ENCODE measurements at regions not wholly inside any gene's neighbourhood (a gene's known extent, or its start where the extent isn't known, plus 50 kb on each side); places are given as distances from the start of the nearest gene placed in this dataset.

- in situ Hi-C loops (cut with HindIII; ENCODE audit: low sequenced_read_pairs): no loop called here
- no peak overlapping the region for H3K4me3 ChIP-seq (ENCODE audit: low read depth, low read length)
- TF ChIP-seq, protein P1, sequence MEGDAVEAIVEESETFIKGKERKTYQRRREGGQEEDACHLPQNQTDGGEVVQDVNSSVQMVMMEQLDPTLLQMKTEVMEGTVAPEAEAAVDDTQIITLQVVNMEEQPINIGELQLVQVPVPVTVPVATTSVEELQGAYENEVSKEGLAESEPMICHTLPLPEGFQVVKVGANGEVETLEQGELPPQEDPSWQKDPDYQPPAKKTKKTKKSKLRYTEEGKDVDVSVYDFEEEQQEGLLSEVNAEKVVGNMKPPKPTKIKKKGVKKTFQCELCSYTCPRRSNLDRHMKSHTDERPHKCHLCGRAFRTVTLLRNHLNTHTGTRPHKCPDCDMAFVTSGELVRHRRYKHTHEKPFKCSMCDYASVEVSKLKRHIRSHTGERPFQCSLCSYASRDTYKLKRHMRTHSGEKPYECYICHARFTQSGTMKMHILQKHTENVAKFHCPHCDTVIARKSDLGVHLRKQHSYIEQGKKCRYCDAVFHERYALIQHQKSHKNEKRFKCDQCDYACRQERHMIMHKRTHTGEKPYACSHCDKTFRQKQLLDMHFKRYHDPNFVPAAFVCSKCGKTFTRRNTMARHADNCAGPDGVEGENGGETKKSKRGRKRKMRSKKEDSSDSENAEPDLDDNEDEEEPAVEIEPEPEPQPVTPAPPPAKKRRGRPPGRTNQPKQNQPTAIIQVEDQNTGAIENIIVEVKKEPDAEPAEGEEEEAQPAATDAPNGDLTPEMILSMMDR (IDR thresholded peaks at IDR 0.05; ENCODE audit: low read depth, low read length): no peak
- no peak for DNase-seq (ENCODE audit: low read depth, low spot score)
These were observed 271.9 kb downstream of the CCDC85A start for GRCh38 chr2:56455642-56456041.

GRCh38 chr2:56456791-56457190 is 273.0 kb downstream of the CCDC85A start:
- no peak for DNase-seq (ENCODE audit: low read depth, low spot score)
- no peak overlapping the region for H3K4me3 ChIP-seq (ENCODE audit: low read depth, low read length)
- TF ChIP-seq, protein P1 (IDR thresholded peaks at IDR 0.05; ENCODE audit: low read depth, low read length): no peak
- in situ Hi-C loops (cut with HindIII; ENCODE audit: low sequenced_read_pairs): no loop called here

- in situ Hi-C loops (cut with HindIII; ENCODE audit: low sequenced_read_pairs): no loop called here
- no peak overlapping the region for H3K4me3 ChIP-seq (ENCODE audit: low read depth, low read length)
- DNase-seq (ENCODE audit: low read depth, low spot score): no peak
- TF ChIP-seq, protein P1 (IDR thresholded peaks at IDR 0.05; ENCODE audit: low read depth, low read length): no peak
These were observed 276.7 kb downstream of the CCDC85A start for GRCh38 chr2:56460508-56460907.

DNA sequence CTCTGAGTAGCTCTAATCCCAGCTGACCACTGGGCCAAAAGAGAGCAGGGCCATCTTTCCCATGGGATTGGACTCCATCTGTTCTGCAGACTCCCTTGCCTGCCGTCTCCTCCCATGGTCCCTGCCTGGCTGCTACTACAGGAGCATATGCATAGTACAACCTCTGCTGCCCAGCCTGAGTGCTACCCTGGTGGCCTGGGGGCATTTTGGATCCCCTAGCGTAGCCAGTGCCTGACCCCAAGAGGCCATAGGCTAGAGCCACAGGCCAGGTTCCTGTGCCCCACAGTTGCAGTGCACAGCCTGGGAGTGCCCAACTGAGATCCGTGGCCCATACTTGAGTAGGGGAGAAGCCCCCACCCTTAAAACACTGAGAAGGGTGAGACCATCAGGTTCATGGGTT is 280.3 kb downstream of the CCDC85A start:
- no peak for DNase-seq (ENCODE audit: low read depth, low spot score)
- TF ChIP-seq, protein P1 (IDR thresholded peaks at IDR 0.05; ENCODE audit: low read depth, low read length): no peak
- H3K4me3 ChIP-seq (ENCODE audit: low read depth, low read length): no peak overlapping the region
- in situ Hi-C loops (cut with HindIII; ENCODE audit: low sequenced_read_pairs): no loop called here

DNA sequence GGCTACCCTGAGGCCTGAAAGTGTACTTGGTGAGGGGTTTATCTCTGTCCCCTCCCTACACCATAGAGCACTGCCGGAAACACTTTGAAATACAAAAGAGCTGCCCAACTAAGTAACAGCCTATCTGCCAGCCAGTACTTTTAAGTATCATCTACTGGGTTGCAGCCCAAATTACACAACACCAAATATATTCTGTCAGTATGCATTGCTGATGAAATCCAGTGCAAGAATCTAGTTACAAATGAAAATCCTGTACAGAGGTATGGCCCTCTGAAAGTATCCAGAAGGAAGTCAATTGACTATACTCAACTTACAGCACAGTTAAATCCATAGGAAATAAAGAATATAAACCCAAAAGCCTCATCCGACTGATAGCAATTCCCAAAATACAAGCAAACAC is 280.8 kb downstream of the CCDC85A start:
- H3K4me3 ChIP-seq (ENCODE audit: low read depth, low read length): no peak overlapping the region
- no peak for DNase-seq (ENCODE audit: low read depth, low spot score)
- in situ Hi-C loops (cut with HindIII; ENCODE audit: low sequenced_read_pairs): no loop called here
- TF ChIP-seq, protein P1 (IDR thresholded peaks at IDR 0.05; ENCODE audit: low read depth, low read length): no peak

DNA sequence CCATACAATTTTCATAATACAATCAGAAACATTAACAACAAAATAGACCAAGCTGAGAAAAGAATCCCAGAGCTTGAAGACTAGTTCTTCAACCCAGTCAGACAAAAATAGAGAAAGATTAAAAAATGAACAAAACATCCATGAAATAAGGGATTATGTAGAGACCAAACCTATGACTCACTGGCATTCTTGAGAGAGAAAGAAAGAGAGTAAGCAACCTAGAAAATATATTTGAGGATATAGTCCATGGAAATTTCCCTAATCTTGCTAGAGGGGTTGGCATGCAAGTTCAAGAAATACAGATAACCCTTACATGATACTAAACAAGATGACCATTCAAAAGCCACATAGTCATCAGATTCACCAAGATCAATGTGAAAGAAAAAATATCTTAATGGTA is 281.7 kb downstream of the CCDC85A start:
- H3K4me3 ChIP-seq (ENCODE audit: low read depth, low read length): no peak overlapping the region
- DNase-seq (ENCODE audit: low read depth, low spot score): no peak
- TF ChIP-seq, protein P1 (IDR thresholded peaks at IDR 0.05; ENCODE audit: low read depth, low read length): no peak
- in situ Hi-C loops (cut with HindIII; ENCODE audit: low sequenced_read_pairs): no loop called here

DNA sequence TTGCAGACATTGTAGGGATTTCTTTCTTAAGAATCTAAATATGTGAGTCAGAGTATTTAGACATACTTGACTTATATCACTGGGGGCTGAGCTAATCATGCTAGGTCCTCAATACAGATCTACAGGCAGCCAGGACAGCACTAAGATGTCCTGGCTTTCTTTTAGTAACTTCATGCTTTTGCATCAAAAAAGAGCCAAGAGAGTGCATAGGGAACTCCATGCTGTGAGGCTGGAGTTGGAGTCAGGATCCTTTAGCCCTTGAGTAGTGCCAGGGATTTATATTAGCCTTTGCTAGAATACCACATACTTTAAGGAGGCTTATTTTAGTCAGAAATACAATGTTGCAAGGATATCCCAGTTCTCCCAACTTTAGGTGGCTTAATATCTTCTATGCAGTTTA is 289.7 kb downstream of the CCDC85A start:
- no peak for DNase-seq (ENCODE audit: low read depth, low spot score)
- no peak overlapping the region for H3K4me3 ChIP-seq (ENCODE audit: low read depth, low read length)
- TF ChIP-seq, protein P1 (IDR thresholded peaks at IDR 0.05; ENCODE audit: low read depth, low read length): no peak
- in situ Hi-C loops (cut with HindIII; ENCODE audit: low sequenced_read_pairs): no loop called here

Data from astrocyte of the spinal cord (primary cell).